Lower leg skin (tissue), 4 donors: ENCODE measurements at regions not wholly inside any gene's neighbourhood (a gene's known extent, or its start where the extent isn't known, plus 50 kb on each side); places are given as distances from the start of the nearest gene placed in this dataset.

ENCODE experiments used
- DNase-seq, 2 donors: peaks; one replicate each; pipeline ENCODE4 v3.0.0-alpha.2; 2019; ENCODE audit warnings: low spot score in 2 of 2
- H3K4me3 ChIP-seq: fragments of 200-600 bp; sonication (generic); 2 replicates; pipeline ENCODE4 v1.5.1; 2017; ENCODE audit warnings: mild to moderate bottlenecking, low read depth; ENCODE audit not compliant: poor library complexity, severe bottlenecking
- POLR2A ChIP-seq, 2 donors: fragments of 450-650 bp; IDR thresholded peaks; one replicate each; pipeline ENCODE4 v1.6.1; 2016 to 2017; ENCODE audit warnings: antibody characterized with exemption in 2 of 2, mild to moderate bottlenecking in 1 of 2, moderate library complexity in 1 of 2
- WGBS, 2 donors: methylation state at CpG; one replicate each; pipeline ENCODE4 v1.1.5; 2018; 5-methylcytosine and 5-hydroxymethylcytosine counted together
- intact Hi-C: fragments of 100-400 bp; cut with DNase I; formaldehyde crosslinking; loops from one replicate; pipeline ENCODE4 v1.15.0; 2023; ENCODE audit warnings: low total_unique reads
- TF ChIP-seq, protein P1 (sequence below), 3 donors: fragments of 450-650 bp; IDR thresholded peaks; one replicate each; pipeline ENCODE4 v1.5.1; 2016; ENCODE audit warnings: antibody characterized with exemption in 3 of 3, mild to moderate bottlenecking in 3 of 3, moderate library complexity in 2 of 3

DNA sequence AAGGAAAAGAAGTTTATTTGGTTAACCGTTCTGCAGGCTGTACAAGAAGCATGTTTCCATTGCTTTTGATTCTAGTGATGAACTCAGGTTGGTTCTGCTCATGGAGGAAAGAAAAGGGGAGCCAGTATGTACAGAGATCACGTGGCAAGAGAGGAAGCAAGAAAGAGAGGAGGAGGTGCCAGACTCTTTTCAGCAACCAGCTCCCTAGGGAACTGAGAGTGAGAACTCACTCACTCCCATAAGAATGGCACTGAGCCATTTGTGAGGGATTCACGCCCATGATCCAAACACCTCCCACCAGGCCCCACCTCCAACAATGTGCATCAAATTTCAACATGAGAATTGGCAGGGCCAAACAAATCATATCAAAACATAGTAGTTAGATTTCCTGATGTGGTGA lies 649.1 kb downstream of the EPM2A start:
- TF ChIP-seq, protein P1, sequence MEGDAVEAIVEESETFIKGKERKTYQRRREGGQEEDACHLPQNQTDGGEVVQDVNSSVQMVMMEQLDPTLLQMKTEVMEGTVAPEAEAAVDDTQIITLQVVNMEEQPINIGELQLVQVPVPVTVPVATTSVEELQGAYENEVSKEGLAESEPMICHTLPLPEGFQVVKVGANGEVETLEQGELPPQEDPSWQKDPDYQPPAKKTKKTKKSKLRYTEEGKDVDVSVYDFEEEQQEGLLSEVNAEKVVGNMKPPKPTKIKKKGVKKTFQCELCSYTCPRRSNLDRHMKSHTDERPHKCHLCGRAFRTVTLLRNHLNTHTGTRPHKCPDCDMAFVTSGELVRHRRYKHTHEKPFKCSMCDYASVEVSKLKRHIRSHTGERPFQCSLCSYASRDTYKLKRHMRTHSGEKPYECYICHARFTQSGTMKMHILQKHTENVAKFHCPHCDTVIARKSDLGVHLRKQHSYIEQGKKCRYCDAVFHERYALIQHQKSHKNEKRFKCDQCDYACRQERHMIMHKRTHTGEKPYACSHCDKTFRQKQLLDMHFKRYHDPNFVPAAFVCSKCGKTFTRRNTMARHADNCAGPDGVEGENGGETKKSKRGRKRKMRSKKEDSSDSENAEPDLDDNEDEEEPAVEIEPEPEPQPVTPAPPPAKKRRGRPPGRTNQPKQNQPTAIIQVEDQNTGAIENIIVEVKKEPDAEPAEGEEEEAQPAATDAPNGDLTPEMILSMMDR (IDR thresholded peaks at IDR 0.05) = no peak
- no peak for TF ChIP-seq POLR2A (IDR thresholded peaks at IDR 0.05)
- DNase-seq = no peak
- no peak overlapping the region for H3K4me3 ChIP-seq
- WGBS, 2 donors = 26 to 30% methylated on average over 3 of the region's 3 CpGs
- intact Hi-C loops = no loop called here

DNA sequence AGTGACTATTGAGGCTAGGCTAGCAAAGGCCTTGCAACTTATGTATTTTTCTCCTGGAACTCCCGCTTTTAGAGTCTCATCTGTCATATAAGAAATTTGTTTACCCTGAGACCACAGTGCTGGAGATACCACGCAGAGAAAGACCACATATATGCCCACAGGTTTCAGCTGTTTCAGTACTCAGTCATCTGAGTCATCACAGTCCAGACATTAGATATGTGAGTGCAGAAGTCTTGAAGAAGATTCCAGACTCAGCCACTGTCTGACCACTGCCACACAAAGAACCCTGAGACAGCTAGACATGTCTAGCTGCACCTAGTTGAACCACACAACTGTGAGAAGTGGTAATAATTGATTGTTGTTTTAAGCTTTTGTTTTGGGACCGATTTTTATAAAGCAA lies 648.3 kb downstream of the EPM2A start:
- H3K4me3 ChIP-seq = no peak overlapping the region
- 69 to 87% methylated on average over 3 of the region's 3 CpGs for WGBS, 2 donors
- TF ChIP-seq, protein P1 (IDR thresholded peaks at IDR 0.05) = no peak
- TF ChIP-seq POLR2A (IDR thresholded peaks at IDR 0.05) = no peak
- no peak for DNase-seq
- intact Hi-C loops = no loop called here

DNA sequence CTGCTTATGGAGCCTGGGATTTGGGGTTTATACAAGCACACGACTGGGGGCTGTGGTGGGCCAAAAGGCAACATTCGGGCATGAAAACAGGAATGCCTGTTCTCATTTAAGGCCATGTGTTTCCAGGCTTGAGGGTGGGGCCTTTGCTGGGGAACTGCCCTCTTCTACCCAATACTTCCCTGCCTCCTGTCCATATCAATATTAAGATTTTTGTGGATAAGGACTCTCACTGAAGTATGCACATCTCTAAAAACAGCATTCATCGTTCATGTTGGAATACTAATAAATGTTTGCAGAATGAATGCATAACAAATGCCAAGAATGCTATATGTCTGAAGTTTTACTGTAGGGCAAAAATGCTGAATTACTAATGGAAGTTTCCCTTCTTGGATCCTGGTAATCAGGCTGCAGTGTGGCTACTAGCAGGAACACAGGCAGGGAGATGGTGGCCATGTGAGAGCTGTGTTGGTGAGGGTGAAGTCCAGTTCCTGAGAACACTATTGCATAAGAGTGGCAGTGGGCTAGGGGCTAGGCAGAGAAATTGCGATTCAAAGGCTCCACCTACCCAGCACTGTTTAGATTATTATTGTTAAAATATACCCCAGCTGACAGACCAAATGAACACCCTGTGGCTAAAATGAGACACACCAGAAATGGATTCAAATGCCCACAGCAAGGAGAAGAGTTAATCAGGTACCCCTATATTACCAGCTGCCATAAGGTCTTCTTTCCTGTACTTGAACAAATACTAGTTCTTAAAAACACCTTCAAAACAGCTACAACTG lies 644.3 kb downstream of the EPM2A start:
- 69 to 72% methylated on average over 4 of the region's 4 CpGs for WGBS, 2 donors
- TF ChIP-seq, protein P1 (IDR thresholded peaks at IDR 0.05) = no peak
- no peak for TF ChIP-seq POLR2A (IDR thresholded peaks at IDR 0.05)
- no peak for DNase-seq
- intact Hi-C loops = no loop called here
- no peak overlapping the region for H3K4me3 ChIP-seq

DNA sequence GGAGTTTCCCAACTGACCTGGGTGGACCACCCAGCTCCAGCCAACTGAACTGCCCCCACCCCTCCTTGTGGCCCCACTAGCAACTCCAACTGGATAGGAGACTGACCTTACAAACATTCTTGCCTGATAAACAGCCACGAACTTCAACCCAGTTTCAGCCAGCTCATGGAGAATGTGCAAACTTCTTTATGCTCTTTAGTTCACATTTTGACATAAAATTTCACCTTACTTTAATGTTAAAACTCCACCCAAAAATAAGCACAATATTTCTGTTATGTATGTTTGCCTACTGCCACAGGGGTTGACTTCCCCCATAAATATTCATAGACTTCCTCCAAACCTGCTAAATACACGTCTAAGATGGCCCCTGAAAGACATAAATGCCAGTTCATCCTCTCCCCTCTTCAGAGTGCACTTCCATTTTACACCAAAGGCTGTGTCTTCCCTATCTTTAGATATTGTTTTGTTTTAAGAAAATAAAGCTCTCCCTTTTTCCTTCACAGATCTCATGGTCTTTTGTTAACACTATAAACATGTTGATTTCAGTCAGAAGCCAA lies 643.7 kb downstream of the EPM2A start:
- TF ChIP-seq, protein P1 (IDR thresholded peaks at IDR 0.05) = no peak
- no peak for TF ChIP-seq POLR2A (IDR thresholded peaks at IDR 0.05)
- no peak overlapping the region for H3K4me3 ChIP-seq
- intact Hi-C loops = no loop called here
- no peak for DNase-seq
- 62 to 65% methylated on average over 2 of the region's 2 CpGs for WGBS, 2 donors

DNA sequence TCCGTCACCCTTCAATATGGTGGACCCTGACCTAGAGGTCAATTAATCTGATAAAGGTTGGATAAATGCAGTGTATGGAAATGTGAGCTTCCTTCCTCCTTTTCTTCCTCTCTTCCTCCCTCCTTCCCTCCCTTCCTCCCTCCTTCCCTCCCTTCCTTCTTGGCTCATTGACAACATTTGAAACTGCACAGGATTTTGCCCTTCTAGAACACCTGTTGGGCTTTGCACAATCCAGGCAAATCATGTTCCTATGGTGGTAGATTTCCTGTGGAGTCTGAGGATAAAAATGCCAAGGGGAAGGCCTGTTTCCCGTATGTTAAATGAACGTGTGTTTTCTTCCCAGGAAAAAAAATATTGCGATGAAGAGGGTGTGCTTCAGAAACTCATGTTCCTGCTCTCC lies 642.8 kb downstream of the EPM2A start:
- no peak overlapping the region for H3K4me3 ChIP-seq
- TF ChIP-seq POLR2A (IDR thresholded peaks at IDR 0.05) = no peak
- TF ChIP-seq, protein P1 (IDR thresholded peaks at IDR 0.05) = no peak
- no peak for DNase-seq
- WGBS, 2 donors = 59 to 70% methylated on average over 4 of the region's 4 CpGs
- intact Hi-C loops = no loop called here
